GM23248 (cell line): ENCODE measurements at regions not wholly inside any gene's neighbourhood (a gene's known extent, or its start where the extent isn't known, plus 50 kb on each side); places are given as distances from the start of the nearest gene placed in this dataset.

Source experiments
- DNase-seq: peaks from one replicate; pipeline ENCODE4 v3.0.0-alpha.2; 2015
- H2AFZ ChIP-seq: fragments of 200-600 bp; sonication (generic); 2 replicates; pipeline ENCODE4 v1.6.1; 2016; ENCODE audit warnings: antibody characterized with exemption
- H3F3A ChIP-seq: fragments of 200-600 bp; sonication (generic); 2 replicates; pipeline ENCODE4 v1.6.1; 2016; ENCODE audit warnings: mild to moderate bottlenecking, antibody characterized with exemption, mixed run types; ENCODE audit not compliant: insufficient read depth
- H3K27ac ChIP-seq: fragments of 200-600 bp; sonication (generic); 2 replicates; pipeline ENCODE4 v1.5.1; 2016; ENCODE audit warnings: mild to moderate bottlenecking
- H3K27me3 ChIP-seq: fragments of 200-600 bp; sonication (generic); replicated peaks from 2 replicates; pipeline ENCODE4 v1.6.1; 2016; ENCODE audit warnings: mild to moderate bottlenecking; ENCODE audit not compliant: insufficient read depth
- H3K36me3 ChIP-seq: fragments of 200-600 bp; sonication (generic); 2 replicates; pipeline ENCODE4 v1.6.1; 2016; ENCODE audit warnings: low read depth, mild to moderate bottlenecking
- H3K4me1 ChIP-seq: fragments of 200-600 bp; sonication (generic); 2 replicates; pipeline ENCODE4 v1.6.1; 2016; ENCODE audit warnings: mild to moderate bottlenecking; ENCODE audit not compliant: insufficient read depth
- H3K4me2 ChIP-seq: fragments of 200-600 bp; sonication (generic); one replicate; pipeline ENCODE4 v1.6.1; 2016; ENCODE audit warnings: mild to moderate bottlenecking; ENCODE audit not compliant: unreplicated experiment
- H3K4me3 ChIP-seq: fragments of 200-600 bp; sonication (generic); 2 replicates; pipeline ENCODE4 v1.5.1; 2016; ENCODE audit warnings: mild to moderate bottlenecking
- H3K79me2 ChIP-seq: fragments of 200-600 bp; sonication (generic); 2 replicates; pipeline ENCODE4 v1.6.1; 2016; ENCODE audit warnings: mild to moderate bottlenecking; ENCODE audit not compliant: insufficient read depth
- H3K9ac ChIP-seq: fragments of 200-600 bp; sonication (generic); 2 replicates; pipeline ENCODE4 v1.6.1; 2016; ENCODE audit warnings: mild to moderate bottlenecking
- H3K9me2 ChIP-seq: fragments of 200-600 bp; sonication (generic); 2 replicates; pipeline ENCODE4 v1.6.1; 2016; ENCODE audit warnings: mixed run types, mild to moderate bottlenecking, moderate library complexity; ENCODE audit not compliant: insufficient read depth
- H3K9me3 ChIP-seq: fragments of 200-600 bp; sonication (generic); one replicate; pipeline ENCODE4 v1.6.1; 2017; ENCODE audit warnings: low read depth
- H4K20me1 ChIP-seq: fragments of 200-600 bp; sonication (generic); 2 replicates; pipeline ENCODE4 v1.6.0; 2016; ENCODE audit not compliant: insufficient read depth
- EZH2 ChIP-seq: fragments of 200-600 bp; sonication (generic); IDR thresholded peaks from 2 replicates; pipeline ENCODE4 v1.6.1; 2018; ENCODE audit warnings: antibody characterized with exemption, mild to moderate bottlenecking; ENCODE audit not compliant: insufficient read depth, poor library complexity, severe bottlenecking
- EZH2phosphoT487 ChIP-seq: fragments of 200-600 bp; sonication (generic); IDR thresholded peaks from 2 replicates; pipeline ENCODE4 v1.6.1; 2018; ENCODE audit warnings: antibody characterized with exemption, moderate library complexity, mild to moderate bottlenecking, low read depth; ENCODE audit not compliant: insufficient read depth
- WGBS, 2 experiments: methylation state at CpG; one replicate each; pipeline ENCODE4 v1.1.6; 2015 to 2017; ENCODE audit warnings: low lambda C conversion rate in 2 of 2, low coverage in 1 of 2; ENCODE audit errors: missing lambda C conversion rate in 2 of 2; 5-methylcytosine and 5-hydroxymethylcytosine counted together
- in situ Hi-C: fragments of 300-500 bp; cut with MboI; formaldehyde crosslinking; loops from 2 replicates; pipeline ENCODE4 v1.15.0; 2020

- H2AFZ ChIP-seq, result no peak overlapping the region
- no peak overlapping the region for H3K4me2 ChIP-seq
- H3F3A ChIP-seq, result no peaks in the 10 kb centered on the region
- DNase-seq, result peak; percentile 5
- H3K27ac ChIP-seq, result no peak overlapping the region
- in situ Hi-C loops, result no loop called here
- no peaks in the 10 kb centered on the region for H3K9me2 ChIP-seq
- H3K36me3 ChIP-seq, result no peaks in the 10 kb centered on the region
- H3K4me3 ChIP-seq, result no peak overlapping the region
- WGBS, 2 experiments, result 82% methylated on average over 4 of the region's 4 CpGs
- H3K9me3 ChIP-seq, result no peaks in the 10 kb centered on the region
- 0 out of 2 replicates have a peak, but pooled peaks cover 5% of the 10 kb centered on the region for H3K4me1 ChIP-seq
- H3K9ac ChIP-seq, result no peak overlapping the region
- H4K20me1 ChIP-seq, result no peaks in the 10 kb centered on the region
- TF ChIP-seq EZH2 (no peak), EZH2phosphoT487 (no peak)
- H3K27me3 ChIP-seq, result no peaks in the 10 kb centered on the region
- H3K79me2 ChIP-seq, result no peaks in the 10 kb centered on the region
Observed at GRCh38 chr3:106086636-106087035, 217.8 kb upstream of the CBLB start.

GRCh38 chr3:106088304-106088703 lies 219.5 kb upstream of the CBLB start:
- Histone ChIP-seq H3K9ac (no peak overlapping the region), H3K9me2 (no peaks in the 10 kb centered on the region), H3K4me3 (no peak overlapping the region), H3K27ac (no peak overlapping the region), H3K36me3 (no peaks in the 10 kb centered on the region), H3F3A (no peaks in the 10 kb centered on the region), H2AFZ (no peak overlapping the region), H3K4me1 (no peaks in the 10 kb centered on the region), H4K20me1 (no peaks in the 10 kb centered on the region), H3K27me3 (no peaks in the 10 kb centered on the region), H3K79me2 (no peaks in the 10 kb centered on the region), H3K4me2 (no peak overlapping the region), H3K9me3 (no peaks in the 10 kb centered on the region)
- 73 to 86% methylated on average over 1 of the region's 1 CpG for WGBS, 2 experiments
- no peak for DNase-seq
- no peak for TF ChIP-seq EZH2
- TF ChIP-seq EZH2phosphoT487, result no peak
- in situ Hi-C loops, result no loop called here

- Histone ChIP-seq H3K79me2 (no peaks in the 10 kb centered on the region), H2AFZ (no peak overlapping the region), H3K27me3 (no peaks in the 10 kb centered on the region), H3K4me2 (no peak overlapping the region), H3K4me3 (no peak overlapping the region), H3K9me3 (no peaks in the 10 kb centered on the region), H4K20me1 (no peaks in the 10 kb centered on the region), H3K9me2 (no peaks in the 10 kb centered on the region), H3K27ac (no peak overlapping the region), H3K9ac (no peak overlapping the region), H3K36me3 (no peaks in the 10 kb centered on the region), H3K4me1 (no peaks in the 10 kb centered on the region), H3F3A (no peaks in the 10 kb centered on the region)
- DNase-seq, result no peak
- in situ Hi-C loops, result no loop called here
- TF ChIP-seq EZH2, result no peak
- TF ChIP-seq EZH2phosphoT487, result no peak
- 97 to 100% methylated on average over 3 of the region's 3 CpGs for WGBS, 2 experiments
Observed at GRCh38 chr3:106088899-106089298, 220.1 kb upstream of the CBLB start.

GRCh38 chr3:106089806-106090205 lies 221.0 kb upstream of the CBLB start:
- H3K4me1 ChIP-seq, result no peaks in the 10 kb centered on the region
- H2AFZ ChIP-seq, result no peak overlapping the region
- no peaks in the 10 kb centered on the region for H3K79me2 ChIP-seq
- H4K20me1 ChIP-seq, result no peaks in the 10 kb centered on the region
- no peak for DNase-seq
- no peak overlapping the region for H3K4me2 ChIP-seq
- H3F3A ChIP-seq, result no peaks in the 10 kb centered on the region
- H3K27me3 ChIP-seq, result no peaks in the 10 kb centered on the region
- no peaks in the 10 kb centered on the region for H3K36me3 ChIP-seq
- no peak overlapping the region for H3K27ac ChIP-seq
- no peak overlapping the region for H3K4me3 ChIP-seq
- no peaks in the 10 kb centered on the region for H3K9me3 ChIP-seq
- in situ Hi-C loops, result no loop called here
- H3K9me2 ChIP-seq, result no peaks in the 10 kb centered on the region
- TF ChIP-seq EZH2, result no peak
- TF ChIP-seq EZH2phosphoT487, result no peak
- 55 to 59% methylated on average over 1 of the region's 1 CpG for WGBS, 2 experiments
- H3K9ac ChIP-seq, result no peak overlapping the region

- no peak overlapping the region for H3K27ac ChIP-seq
- H3K36me3 ChIP-seq, result no peaks in the 10 kb centered on the region
- H3K9me3 ChIP-seq, result no peaks in the 10 kb centered on the region
- no peak overlapping the region for H3K9ac ChIP-seq
- TF ChIP-seq EZH2phosphoT487 (no peak), EZH2 (no peak)
- peaks cover 5% of the 10 kb centered on the region for H3F3A ChIP-seq
- H2AFZ ChIP-seq, result no peak overlapping the region
- in situ Hi-C loops, result no loop called here
- DNase-seq, result peak; percentile 11
- no peak overlapping the region for H3K4me3 ChIP-seq
- no peaks in the 10 kb centered on the region for H3K9me2 ChIP-seq
- WGBS, 2 experiments, result 59 to 64% methylated on average over 2 of the region's 2 CpGs
- no peak overlapping the region for H3K4me2 ChIP-seq
- no peaks in the 10 kb centered on the region for H3K27me3 ChIP-seq
- no peaks in the 10 kb centered on the region for H4K20me1 ChIP-seq
- H3K79me2 ChIP-seq, result no peaks in the 10 kb centered on the region
- H3K4me1 ChIP-seq, result peaks cover 5% of the 10 kb centered on the region; the same call in 1 of the 2 replicates
Observed at GRCh38 chr3:106092792-106093191, 224.0 kb upstream of the CBLB start.
